A673 (cell line): ENCODE measurements at regions not wholly inside any gene's neighbourhood (a gene's known extent, or its start where the extent isn't known, plus 50 kb on each side); places are given as distances from the start of the nearest gene placed in this dataset.
"Not testable (repeated sequence)": the region's sequence is repeated elsewhere in the genome, so short reads cannot be mapped to it uniquely, and the experiment has no call there.

Source experiments
- BruUV-seq: library from RNA; stranded (reverse); fragments of 400-500 nt; replicated peaks from 2 replicates; lab custom pipeline; 2021; lab: Mats Ljungman, UMichigan
- CTCF ChIA-PET: fragments of 300-600 bp; sonication (Branson Sonifier 250); formaldehyde crosslinking; loops from one replicate; lab custom pipeline; 2022; ENCODE audit warnings: antibody characterized with exemption; lab: Charles Lee
- POLR2A ChIA-PET: fragments of 300-600 bp; sonication (Branson Sonifier 250); formaldehyde crosslinking; loops from one replicate; lab custom pipeline; 2022; ENCODE audit warnings: antibody characterized with exemption; ENCODE audit not compliant: low non-redundant PET; lab: Charles Lee
- DNase-seq: peaks from one replicate; pipeline ENCODE4 v3.0.0-alpha.2; 2015; ENCODE audit warnings: low spot score
- H3K27ac ChIP-seq: fragments of 200-600 bp; sonication (generic); 2 replicates; pipeline ENCODE4 v1.5.1; 2016; ENCODE audit warnings: mixed run types, low read depth, mild to moderate bottlenecking, mixed read lengths, antibody characterized with exemption, low read length; ENCODE audit not compliant: poor library complexity, severe bottlenecking
- H3K27me3 ChIP-seq: fragments of 200-600 bp; sonication (generic); replicated peaks from 2 replicates; pipeline ENCODE4 v1.6.1; 2017; ENCODE audit warnings: mixed run types, low read depth, mild to moderate bottlenecking, mixed read lengths, antibody characterized with exemption, low read length; ENCODE audit not compliant: insufficient read depth, poor library complexity
- H3K36me3 ChIP-seq: fragments of 200-600 bp; sonication (generic); 2 replicates; pipeline ENCODE4 v1.6.1; 2016; ENCODE audit warnings: mixed run types, mild to moderate bottlenecking, mixed read lengths, antibody characterized with exemption, low read length; ENCODE audit not compliant: insufficient read depth, poor library complexity, severe bottlenecking
- H3K4me1 ChIP-seq: fragments of 200-600 bp; sonication (generic); 2 replicates; pipeline ENCODE4 v1.6.1; 2017; ENCODE audit warnings: mixed run types, mild to moderate bottlenecking, mixed read lengths, antibody characterized with exemption, low read length; ENCODE audit not compliant: insufficient read depth, poor library complexity, severe bottlenecking
- H3K4me3 ChIP-seq: fragments of 200-600 bp; sonication (generic); 2 replicates; pipeline ENCODE4 v1.5.1; 2016; ENCODE audit warnings: low read depth, mixed run types, mild to moderate bottlenecking, mixed read lengths, low read length; ENCODE audit not compliant: poor library complexity, severe bottlenecking
- H3K9me3 ChIP-seq: fragments of 200-600 bp; sonication (generic); 2 replicates; pipeline ENCODE4 v1.6.1; 2016; ENCODE audit warnings: mixed run types, low read depth, mild to moderate bottlenecking, mixed read lengths, antibody characterized with exemption, low read length; ENCODE audit not compliant: poor library complexity, severe bottlenecking
- intact Hi-C: fragments of 100-400 bp; cut with micrococcal nuclease; formaldehyde crosslinking; loops from one replicate; pipeline ENCODE4 v1.10.0; 2022; ENCODE audit not compliant: unreplicated experiment

GRCh38 chr9:42325561-42325960, 142.1 kb downstream of the SPATA31A6 start:
- H3K9me3 ChIP-seq, BruUV-seq, H3K4me3 ChIP-seq, CTCF ChIA-PET, POLR2A ChIA-PET, H3K4me1 ChIP-seq, DNase-seq, H3K36me3 ChIP-seq, H3K27me3 ChIP-seq, intact Hi-C loops, H3K27ac ChIP-seq: not testable (repeated sequence)

GRCh38 chr9:42326482-42326881, 143.0 kb downstream of the SPATA31A6 start:
- H3K27ac ChIP-seq, POLR2A ChIA-PET, H3K9me3 ChIP-seq, H3K27me3 ChIP-seq, H3K4me1 ChIP-seq, intact Hi-C loops, H3K4me3 ChIP-seq, H3K36me3 ChIP-seq, DNase-seq, CTCF ChIA-PET, BruUV-seq: not testable (repeated sequence)

DNA sequence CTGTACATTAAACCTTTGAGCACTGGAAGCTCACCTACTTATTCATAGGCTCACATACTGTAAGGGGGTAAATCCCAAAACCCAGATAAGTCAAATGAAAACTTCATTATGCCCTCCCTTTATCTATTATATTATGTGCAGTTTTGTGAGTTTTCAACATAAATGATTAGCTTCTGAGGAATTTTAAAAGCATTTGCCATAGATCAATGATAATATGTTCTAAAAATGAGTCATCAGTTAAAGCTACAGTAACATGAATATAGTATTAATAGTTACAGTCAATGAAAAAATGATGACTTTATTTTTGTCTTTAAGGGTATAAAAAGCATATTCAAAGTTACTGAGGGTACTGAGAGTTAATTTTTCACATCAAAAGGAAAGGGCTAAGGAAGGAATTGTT, 151.9 kb downstream of the SPATA31A6 start:
- BruUV-seq, intact Hi-C loops, DNase-seq, H3K27me3 ChIP-seq, CTCF ChIA-PET, H3K4me1 ChIP-seq, H3K4me3 ChIP-seq, POLR2A ChIA-PET, H3K27ac ChIP-seq, H3K9me3 ChIP-seq, H3K36me3 ChIP-seq: not testable (repeated sequence)

- CTCF ChIA-PET, intact Hi-C loops, POLR2A ChIA-PET, H3K9me3 ChIP-seq, DNase-seq, H3K36me3 ChIP-seq, H3K4me1 ChIP-seq, H3K4me3 ChIP-seq, H3K27me3 ChIP-seq, H3K27ac ChIP-seq, BruUV-seq: not testable (repeated sequence)
These were observed 152.7 kb downstream of the SPATA31A6 start for GRCh38 chr9:42335984-42336657.

- H3K4me1 ChIP-seq, DNase-seq, H3K4me3 ChIP-seq, POLR2A ChIA-PET, H3K36me3 ChIP-seq, BruUV-seq, H3K27me3 ChIP-seq, H3K9me3 ChIP-seq, intact Hi-C loops, CTCF ChIA-PET, H3K27ac ChIP-seq: not testable (repeated sequence)
These were observed 154.8 kb downstream of the SPATA31A6 start for GRCh38 chr9:42338275-42338674.

DNA sequence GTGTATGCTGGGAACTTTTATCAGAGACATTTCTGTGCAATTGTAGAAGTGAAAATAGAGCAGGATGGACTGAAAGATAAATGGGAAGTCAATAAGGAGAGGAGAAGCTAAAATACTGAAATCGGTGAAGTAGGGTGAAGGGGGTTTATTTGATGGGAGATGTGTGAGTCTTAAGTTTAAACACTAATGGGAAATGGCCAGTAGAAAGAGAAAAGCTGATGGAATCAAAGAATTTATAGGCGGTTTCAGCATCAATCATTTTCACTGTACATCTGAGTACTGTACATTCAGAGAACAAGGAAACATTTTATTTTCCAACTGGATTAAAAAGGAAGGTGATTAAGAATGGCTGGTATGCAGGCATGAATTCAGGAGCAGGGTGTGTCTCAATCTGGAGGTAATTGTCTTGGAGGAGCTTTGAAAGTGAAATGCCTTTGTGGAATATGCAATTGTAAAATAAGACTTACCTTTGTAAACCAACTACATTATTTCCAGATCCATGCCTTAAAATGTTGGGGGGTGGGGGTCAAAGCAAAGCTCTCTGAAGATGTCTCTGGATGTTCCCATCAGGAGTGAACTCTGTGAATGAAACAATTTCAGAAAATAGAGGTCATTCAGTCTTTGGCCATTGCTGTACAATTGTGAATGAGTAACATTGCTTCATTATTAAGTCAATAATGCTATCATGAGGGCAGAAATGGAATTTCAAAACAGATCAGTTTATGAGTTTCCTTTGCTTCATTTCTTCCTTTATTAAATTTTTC, 156.4 kb downstream of the SPATA31A6 start:
- H3K27me3 ChIP-seq, DNase-seq, CTCF ChIA-PET, H3K36me3 ChIP-seq, H3K4me1 ChIP-seq, intact Hi-C loops, POLR2A ChIA-PET, H3K4me3 ChIP-seq, BruUV-seq, H3K27ac ChIP-seq, H3K9me3 ChIP-seq: not testable (repeated sequence)

DNA sequence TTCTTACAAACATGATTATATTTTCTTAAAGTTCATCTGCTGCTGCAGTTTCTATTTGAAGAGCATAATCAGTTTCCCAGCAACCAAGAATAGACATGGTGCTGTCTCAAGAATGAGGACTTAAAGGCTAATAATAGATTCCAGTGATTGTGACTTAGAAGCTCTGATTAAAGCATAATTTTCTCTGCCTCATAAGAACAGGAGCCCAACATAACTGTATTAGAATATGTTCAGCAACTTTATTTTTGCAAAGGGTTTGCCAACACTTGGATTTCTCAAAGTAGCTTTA, 156.9 kb downstream of the SPATA31A6 start:
- POLR2A ChIA-PET, CTCF ChIA-PET, BruUV-seq, H3K4me3 ChIP-seq, H3K27ac ChIP-seq, intact Hi-C loops, H3K27me3 ChIP-seq, H3K9me3 ChIP-seq, H3K36me3 ChIP-seq, H3K4me1 ChIP-seq, DNase-seq: not testable (repeated sequence)
